SJCRH30 (cell line): ENCODE measurements at regions not wholly inside any gene's neighbourhood (a gene's known extent, or its start where the extent isn't known, plus 50 kb on each side); places are given as distances from the start of the nearest gene placed in this dataset.
"Not testable (repeated sequence)": the region's sequence is repeated elsewhere in the genome, so short reads cannot be mapped to it uniquely, and the experiment has no call there.

Source experiments
- DNase-seq, 2 experiments: peaks; one replicate each; pipeline ENCODE4 v3.0.0-alpha.2; 2015 to 2020
- H3K27ac ChIP-seq: fragments of 250-450 bp; sonication (Bioruptor Pico); 2 replicates; pipeline ENCODE4 v1.5.1; 2020; ENCODE audit warnings: mild to moderate bottlenecking, moderate library complexity
- H3K27me3 ChIP-seq: fragments of 250-450 bp; sonication (Bioruptor Pico); 2 replicates; pipeline ENCODE4 v1.5.1; 2020; ENCODE audit warnings: mild to moderate bottlenecking, moderate library complexity
- H3K36me3 ChIP-seq: fragments of 250-450 bp; sonication (Bioruptor Pico); 2 replicates; pipeline ENCODE4 v1.5.1; 2020; ENCODE audit warnings: mild to moderate bottlenecking, moderate library complexity
- H3K4me1 ChIP-seq: fragments of 250-450 bp; sonication (Bioruptor Pico); 2 replicates; pipeline ENCODE4 v1.5.1; 2020; ENCODE audit warnings: mild to moderate bottlenecking, moderate library complexity
- H3K4me3 ChIP-seq: fragments of 250-450 bp; sonication (Bioruptor Pico); 2 replicates; pipeline ENCODE4 v1.5.1; 2020; ENCODE audit warnings: mild to moderate bottlenecking, moderate library complexity
- H3K9me3 ChIP-seq: fragments of 250-450 bp; sonication (Bioruptor Pico); replicated peaks from 2 replicates; pipeline ENCODE4 v1.5.1; 2020; ENCODE audit warnings: mild to moderate bottlenecking, moderate library complexity

- no peaks in the 10 kb centered on the region for H3K27me3 ChIP-seq
- H3K4me1 ChIP-seq, result no peaks in the 10 kb centered on the region
- H3K4me3 ChIP-seq, result no peak overlapping the region
- H3K9me3 ChIP-seq, result no peaks in the 10 kb centered on the region
- H3K27ac ChIP-seq, result no peak overlapping the region
- DNase-seq, result no peak
- no peaks in the 10 kb centered on the region for H3K36me3 ChIP-seq
Measured at GRCh38 chr14:71452539-71452938, 479.7 kb upstream of the RGS6 start.

GRCh38 chr14:71452987-71453386 lies 479.2 kb upstream of the RGS6 start:
- no peaks in the 10 kb centered on the region for H3K9me3 ChIP-seq
- H3K27ac ChIP-seq, result no peak overlapping the region
- H3K36me3 ChIP-seq, result no peaks in the 10 kb centered on the region
- H3K4me3 ChIP-seq, result no peak overlapping the region
- no peaks in the 10 kb centered on the region for H3K27me3 ChIP-seq
- no peaks in the 10 kb centered on the region for H3K4me1 ChIP-seq
- no peak for DNase-seq

GRCh38 chr14:71454010-71454409 lies 478.2 kb upstream of the RGS6 start:
- no peaks in the 10 kb centered on the region for H3K27me3 ChIP-seq
- H3K4me1 ChIP-seq, result no peaks in the 10 kb centered on the region
- DNase-seq, result no peak
- no peak overlapping the region for H3K27ac ChIP-seq
- H3K36me3 ChIP-seq, result no peaks in the 10 kb centered on the region
- no peak overlapping the region for H3K4me3 ChIP-seq
- H3K9me3 ChIP-seq, result no peaks in the 10 kb centered on the region

GRCh38 chr14:71454513-71455332 lies 477.5 kb upstream of the RGS6 start:
- no peaks in the 10 kb centered on the region for H3K9me3 ChIP-seq
- no peaks in the 10 kb centered on the region for H3K27me3 ChIP-seq
- no peak overlapping the region for H3K27ac ChIP-seq
- DNase-seq, result no peak
- H3K4me1 ChIP-seq, result no peaks in the 10 kb centered on the region
- no peak overlapping the region for H3K4me3 ChIP-seq
- H3K36me3 ChIP-seq, result no peaks in the 10 kb centered on the region

GRCh38 chr14:71460091-71460490 lies 472.1 kb upstream of the RGS6 start:
- no peak for DNase-seq
- H3K36me3 ChIP-seq, result no peaks in the 10 kb centered on the region
- H3K4me1 ChIP-seq, result no peaks in the 10 kb centered on the region

GRCh38 chr14:71461617-71462016 lies 470.6 kb upstream of the RGS6 start:
- H3K9me3 ChIP-seq, H3K4me3 ChIP-seq, H3K27ac ChIP-seq, H3K36me3 ChIP-seq, H3K4me1 ChIP-seq, DNase-seq, H3K27me3 ChIP-seq: not testable (repeated sequence)

More at GRCh38 chr14:71460091-71460490, 472.1 kb upstream of the RGS6 start:
- Histone ChIP-seq H3K9me3 (no peaks in the 10 kb centered on the region; the same call in 1 of the 2 replicates), H3K4me3 (no peak overlapping the region), H3K27ac (no peak overlapping the region), H3K27me3 (no peaks in the 10 kb centered on the region)

- no peak for DNase-seq
- Histone ChIP-seq H3K4me1 (no peaks in the 10 kb centered on the region), H3K27ac (no peak overlapping the region), H3K9me3 (no peaks in the 10 kb centered on the region; the same call in 1 of the 2 replicates), H3K4me3 (no peak overlapping the region), H3K36me3 (no peaks in the 10 kb centered on the region; the same call in 1 of the 2 replicates), H3K27me3 (no peaks in the 10 kb centered on the region)
Measured at GRCh38 chr14:71463807-71464206, 468.4 kb upstream of the RGS6 start.

- Histone ChIP-seq H3K27me3 (no peaks in the 10 kb centered on the region), H3K4me1 (no peaks in the 10 kb centered on the region), H3K9me3 (no peaks in the 10 kb centered on the region; the same call in 1 of the 2 replicates), H3K36me3 (no peaks in the 10 kb centered on the region; the same call in 1 of the 2 replicates), H3K4me3 (no peak overlapping the region), H3K27ac (no peak overlapping the region)
- no peak for DNase-seq
Measured at GRCh38 chr14:71464840-71465239, 467.4 kb upstream of the RGS6 start.

GRCh38 chr14:71465316-71465715 lies 466.9 kb upstream of the RGS6 start:
- no peaks in the 10 kb centered on the region for H3K4me1 ChIP-seq
- no peak for DNase-seq
- no peaks in the 10 kb centered on the region; the same call in 1 of the 2 replicates for H3K36me3 ChIP-seq
- H3K27me3 ChIP-seq, result no peaks in the 10 kb centered on the region
- H3K4me3 ChIP-seq, result no peak overlapping the region
- no peak overlapping the region for H3K27ac ChIP-seq
- no peaks in the 10 kb centered on the region; the same call in 1 of the 2 replicates for H3K9me3 ChIP-seq

GRCh38 chr14:71466251-71466650 lies 466.0 kb upstream of the RGS6 start:
- H3K27ac ChIP-seq, result no peak overlapping the region
- DNase-seq, result no peak

GRCh38 chr14:71466946-71467345 lies 465.3 kb upstream of the RGS6 start:
- no peaks in the 10 kb centered on the region; the same call in 1 of the 2 replicates for H3K4me1 ChIP-seq
- H3K9me3 ChIP-seq, result no peaks in the 10 kb centered on the region; the same call in 1 of the 2 replicates
- H3K27ac ChIP-seq, result no peak overlapping the region
- no peak overlapping the region for H3K4me3 ChIP-seq
- no peaks in the 10 kb centered on the region; the same call in 1 of the 2 replicates for H3K36me3 ChIP-seq
- no peaks in the 10 kb centered on the region for H3K27me3 ChIP-seq
- DNase-seq, result no peak

More at GRCh38 chr14:71466251-71466650, 466.0 kb upstream of the RGS6 start:
- H3K9me3 ChIP-seq, result no peaks in the 10 kb centered on the region; the same call in 1 of the 2 replicates
- no peaks in the 10 kb centered on the region for H3K27me3 ChIP-seq
- no peaks in the 10 kb centered on the region for H3K4me1 ChIP-seq
- no peaks in the 10 kb centered on the region; the same call in 1 of the 2 replicates for H3K36me3 ChIP-seq
- no peak overlapping the region for H3K4me3 ChIP-seq

- Histone ChIP-seq H3K27me3 (no peaks in the 10 kb centered on the region), H3K36me3 (no peaks in the 10 kb centered on the region; the same call in 1 of the 2 replicates), H3K4me1 (peaks cover 2% of the 10 kb centered on the region; the same call in 1 of the 2 replicates), H3K9me3 (no peaks in the 10 kb centered on the region; the same call in 1 of the 2 replicates), H3K27ac (no peak overlapping the region), H3K4me3 (no peak overlapping the region)
- peak in 1 of 2 experiments; percentile 11 for DNase-seq
Measured at GRCh38 chr14:71467361-71467811, 464.8 kb upstream of the RGS6 start.

GRCh38 chr14:71468701-71469100 lies 463.5 kb upstream of the RGS6 start:
- peaks cover 4% of the 10 kb centered on the region for H3K4me1 ChIP-seq
- no peaks in the 10 kb centered on the region; the same call in 1 of the 2 replicates for H3K9me3 ChIP-seq
- H3K27ac ChIP-seq, result no peak overlapping the region
- no peak for DNase-seq
- H3K4me3 ChIP-seq, result no peak overlapping the region
- no peaks in the 10 kb centered on the region; the same call in 1 of the 2 replicates for H3K36me3 ChIP-seq
- H3K27me3 ChIP-seq, result no peaks in the 10 kb centered on the region

- Histone ChIP-seq H3K36me3 (no peaks in the 10 kb centered on the region; the same call in 1 of the 2 replicates), H3K9me3 (no peaks in the 10 kb centered on the region; the same call in 1 of the 2 replicates), H3K4me3 (no peak overlapping the region), H3K27ac (no peak overlapping the region), H3K4me1 (peaks cover 9% of the 10 kb centered on the region), H3K27me3 (no peaks in the 10 kb centered on the region)
- DNase-seq, result no peak
Measured at GRCh38 chr14:71469643-71470335, 462.4 kb upstream of the RGS6 start.
